K562 (cell line): ENCODE measurements at regions not wholly inside any gene's neighbourhood (a gene's known extent, or its start where the extent isn't known, plus 50 kb on each side); places are given as distances from the start of the nearest gene placed in this dataset.

ENCODE experiments used
- ARHGAP35 ChIP-seq: fragments of 450-650 bp; IDR thresholded peaks from 2 replicates; pipeline ENCODE4 v1.6.1; 2018; ENCODE audit not compliant: partially characterized antibody
- CBX1 ChIP-seq: sonication (generic); IDR thresholded peaks from 2 replicates; pipeline ENCODE4 v1.6.1; 2016; ENCODE audit warnings: antibody characterized with exemption, low read depth, mild to moderate bottlenecking
- GABPB2 ChIP-seq: fragments of 250-450 bp; sonication (Bioruptor Pico); conservative IDR thresholded peaks from 2 replicates; pipeline ENCODE4 v1.5.1; 2021; ENCODE audit warnings: mild to moderate bottlenecking
- TF ChIP-seq, protein P1 (sequence below): IDR thresholded peaks from 2 replicates; pipeline ENCODE4 v1.6.1; 2012; ENCODE audit warnings: low read depth, low read length, improper control_type of control experiment, borderline replicate concordance
- TF ChIP-seq, protein P2 (sequence below): sonication (generic); formaldehyde crosslinking; IDR thresholded peaks from 2 replicates; pipeline ENCODE4 v1.9.0; 2022; ENCODE audit warnings: mild to moderate bottlenecking, missing genetic modification reagents
- TF ChIP-seq, protein P3 (sequence below), 2 experiments: fragments of 150-350 bp in 1 of 2; IDR thresholded peaks; 2 replicates each; pipeline ENCODE4 v1.6.1; 2012 to 2016; ENCODE audit warnings: low read depth in 2 of 2, low read length in 2 of 2, mild to moderate bottlenecking in 1 of 2, moderate library complexity in 1 of 2

DNA sequence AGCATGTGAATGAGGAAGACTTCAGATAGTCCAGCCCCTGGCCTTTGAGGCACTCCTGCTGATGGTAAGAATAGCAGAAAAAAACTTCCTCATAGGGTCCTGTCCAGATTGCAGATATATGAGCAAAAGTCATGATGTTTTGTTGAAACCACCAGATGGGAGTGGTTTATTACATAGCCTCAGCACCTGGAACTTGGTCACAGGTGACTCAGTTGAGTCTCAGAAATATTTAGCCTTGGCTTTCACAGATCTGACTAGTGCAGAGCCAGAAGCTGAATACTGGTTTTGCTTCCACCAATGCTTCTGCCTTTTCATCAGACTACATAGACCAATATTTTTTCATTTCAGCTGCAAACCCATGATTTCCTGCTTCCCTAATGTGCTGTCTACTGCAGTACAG, 994.9 kb upstream of the SLIT2 start:
- no peak for TF ChIP-seq ARHGAP35
- TF ChIP-seq, protein P1, sequence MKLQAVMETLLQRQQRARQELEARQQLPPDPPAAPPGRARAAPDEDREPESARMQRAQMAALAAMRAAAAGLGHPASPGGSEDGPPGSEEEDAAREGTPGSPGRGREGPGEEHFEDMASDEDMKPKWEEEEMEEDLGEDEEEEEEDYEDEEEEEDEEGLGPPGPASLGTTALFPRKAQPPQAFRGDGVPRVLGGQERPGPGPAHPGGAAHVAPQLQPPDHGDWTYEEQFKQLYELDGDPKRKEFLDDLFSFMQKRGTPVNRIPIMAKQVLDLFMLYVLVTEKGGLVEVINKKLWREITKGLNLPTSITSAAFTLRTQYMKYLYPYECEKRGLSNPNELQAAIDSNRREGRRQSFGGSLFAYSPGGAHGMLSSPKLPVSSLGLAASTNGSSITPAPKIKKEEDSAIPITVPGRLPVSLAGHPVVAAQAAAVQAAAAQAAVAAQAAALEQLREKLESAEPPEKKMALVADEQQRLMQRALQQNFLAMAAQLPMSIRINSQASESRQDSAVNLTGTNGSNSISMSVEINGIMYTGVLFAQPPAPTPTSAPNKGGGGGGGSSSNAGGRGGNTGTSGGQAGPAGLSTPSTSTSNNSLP = no peak
- TF ChIP-seq, protein P2, sequence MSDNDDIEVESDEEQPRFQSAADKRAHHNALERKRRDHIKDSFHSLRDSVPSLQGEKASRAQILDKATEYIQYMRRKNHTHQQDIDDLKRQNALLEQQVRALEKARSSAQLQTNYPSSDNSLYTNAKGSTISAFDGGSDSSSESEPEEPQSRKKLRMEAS (CRISPR knock-in tag) = no peak
- TF ChIP-seq, protein P3, sequence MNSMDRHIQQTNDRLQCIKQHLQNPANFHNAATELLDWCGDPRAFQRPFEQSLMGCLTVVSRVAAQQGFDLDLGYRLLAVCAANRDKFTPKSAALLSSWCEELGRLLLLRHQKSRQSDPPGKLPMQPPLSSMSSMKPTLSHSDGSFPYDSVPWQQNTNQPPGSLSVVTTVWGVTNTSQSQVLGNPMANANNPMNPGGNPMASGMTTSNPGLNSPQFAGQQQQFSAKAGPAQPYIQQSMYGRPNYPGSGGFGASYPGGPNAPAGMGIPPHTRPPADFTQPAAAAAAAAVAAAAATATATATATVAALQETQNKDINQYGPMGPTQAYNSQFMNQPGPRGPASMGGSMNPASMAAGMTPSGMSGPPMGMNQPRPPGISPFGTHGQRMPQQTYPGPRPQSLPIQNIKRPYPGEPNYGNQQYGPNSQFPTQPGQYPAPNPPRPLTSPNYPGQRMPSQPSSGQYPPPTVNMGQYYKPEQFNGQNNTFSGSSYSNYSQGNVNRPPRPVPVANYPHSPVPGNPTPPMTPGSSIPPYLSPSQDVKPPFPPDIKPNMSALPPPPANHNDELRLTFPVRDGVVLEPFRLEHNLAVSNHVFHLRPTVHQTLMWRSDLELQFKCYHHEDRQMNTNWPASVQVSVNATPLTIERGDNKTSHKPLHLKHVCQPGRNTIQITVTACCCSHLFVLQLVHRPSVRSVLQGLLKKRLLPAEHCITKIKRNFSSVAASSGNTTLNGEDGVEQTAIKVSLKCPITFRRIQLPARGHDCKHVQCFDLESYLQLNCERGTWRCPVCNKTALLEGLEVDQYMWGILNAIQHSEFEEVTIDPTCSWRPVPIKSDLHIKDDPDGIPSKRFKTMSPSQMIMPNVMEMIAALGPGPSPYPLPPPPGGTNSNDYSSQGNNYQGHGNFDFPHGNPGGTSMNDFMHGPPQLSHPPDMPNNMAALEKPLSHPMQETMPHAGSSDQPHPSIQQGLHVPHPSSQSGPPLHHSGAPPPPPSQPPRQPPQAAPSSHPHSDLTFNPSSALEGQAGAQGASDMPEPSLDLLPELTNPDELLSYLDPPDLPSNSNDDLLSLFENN (IDR thresholded peaks at IDR 0.05; ENCODE audit: low read depth in 2 of 2, low read length in 2 of 2) = no peak
- no peak for TF ChIP-seq CBX1
- TF ChIP-seq GABPB2 = no peak
